22Rv1 (cell line): ENCODE measurements at regions not wholly inside any gene's neighbourhood (a gene's known extent, or its start where the extent isn't known, plus 50 kb on each side); places are given as distances from the start of the nearest gene placed in this dataset.

Source experiments
- ZFX ChIP-seq: fragments of 450-650 bp; IDR thresholded peaks from 2 replicates; pipeline ENCODE4 v1.6.1; 2017; ENCODE audit warnings: antibody characterized with exemption, borderline replicate concordance
- TF ChIP-seq, protein P1 (sequence below): fragments of 450-650 bp; IDR thresholded peaks from 2 replicates; pipeline ENCODE4 v1.5.1; 2017; ENCODE audit warnings: mild to moderate bottlenecking

DNA sequence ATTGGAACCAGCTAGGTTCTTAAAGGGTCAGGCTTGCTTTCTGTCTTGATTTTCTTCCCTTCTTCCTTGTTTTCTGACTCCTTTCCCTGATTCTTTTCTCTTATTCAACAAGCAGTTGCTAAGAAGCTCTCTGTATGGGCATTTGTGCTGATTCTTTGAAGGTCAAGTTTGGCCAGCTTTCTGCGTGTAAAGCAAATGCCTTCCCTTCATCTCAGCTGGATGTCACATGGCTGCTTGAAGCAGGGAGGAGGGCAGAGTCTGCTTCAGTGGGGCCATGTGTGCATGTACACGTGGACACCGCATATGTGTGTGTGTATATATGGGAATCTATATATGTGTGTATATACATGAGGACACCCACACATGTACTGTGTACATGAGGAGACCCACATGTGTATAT is 139.9 kb upstream of the ATP6AP2 start:
- TF ChIP-seq, protein P1, sequence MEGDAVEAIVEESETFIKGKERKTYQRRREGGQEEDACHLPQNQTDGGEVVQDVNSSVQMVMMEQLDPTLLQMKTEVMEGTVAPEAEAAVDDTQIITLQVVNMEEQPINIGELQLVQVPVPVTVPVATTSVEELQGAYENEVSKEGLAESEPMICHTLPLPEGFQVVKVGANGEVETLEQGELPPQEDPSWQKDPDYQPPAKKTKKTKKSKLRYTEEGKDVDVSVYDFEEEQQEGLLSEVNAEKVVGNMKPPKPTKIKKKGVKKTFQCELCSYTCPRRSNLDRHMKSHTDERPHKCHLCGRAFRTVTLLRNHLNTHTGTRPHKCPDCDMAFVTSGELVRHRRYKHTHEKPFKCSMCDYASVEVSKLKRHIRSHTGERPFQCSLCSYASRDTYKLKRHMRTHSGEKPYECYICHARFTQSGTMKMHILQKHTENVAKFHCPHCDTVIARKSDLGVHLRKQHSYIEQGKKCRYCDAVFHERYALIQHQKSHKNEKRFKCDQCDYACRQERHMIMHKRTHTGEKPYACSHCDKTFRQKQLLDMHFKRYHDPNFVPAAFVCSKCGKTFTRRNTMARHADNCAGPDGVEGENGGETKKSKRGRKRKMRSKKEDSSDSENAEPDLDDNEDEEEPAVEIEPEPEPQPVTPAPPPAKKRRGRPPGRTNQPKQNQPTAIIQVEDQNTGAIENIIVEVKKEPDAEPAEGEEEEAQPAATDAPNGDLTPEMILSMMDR = no peak
- TF ChIP-seq ZFX = no peak
